Right kidney (tissue), 1 donor: ENCODE measurements at regions not wholly inside any gene's neighbourhood (a gene's known extent, or its start where the extent isn't known, plus 50 kb on each side); places are given as distances from the start of the nearest gene placed in this dataset.

Experiments used
- DNase-seq: peaks from one replicate; pipeline ENCODE4 v3.0.0-alpha.2; 2016

- no peak for DNase-seq
These were observed 772.0 kb downstream of the TNS3 start for GRCh38 chr7:46809886-46810285.

- no peak for DNase-seq
These were observed 775.1 kb downstream of the TNS3 start for GRCh38 chr7:46806856-46807255.

DNA sequence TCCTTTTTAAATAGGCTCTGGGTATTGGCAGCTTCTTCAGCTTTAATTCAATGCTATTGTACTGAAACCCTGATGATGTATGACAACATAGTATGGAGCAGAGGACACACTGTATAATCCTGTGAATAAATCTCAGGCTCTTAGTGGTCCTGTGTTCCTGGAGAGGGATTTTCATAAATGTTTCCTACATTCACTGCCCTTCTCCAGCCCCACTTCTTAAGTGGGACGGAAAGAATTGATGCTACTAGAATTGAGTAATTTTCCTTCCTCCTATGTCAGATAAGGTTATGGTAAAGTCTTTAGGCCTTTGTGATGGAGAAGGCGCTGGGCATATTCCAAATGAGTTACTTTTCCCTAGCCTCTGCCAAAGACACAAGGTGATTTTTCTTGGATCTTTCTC, 779.4 kb downstream of the TNS3 start:
- no peak for DNase-seq

DNA sequence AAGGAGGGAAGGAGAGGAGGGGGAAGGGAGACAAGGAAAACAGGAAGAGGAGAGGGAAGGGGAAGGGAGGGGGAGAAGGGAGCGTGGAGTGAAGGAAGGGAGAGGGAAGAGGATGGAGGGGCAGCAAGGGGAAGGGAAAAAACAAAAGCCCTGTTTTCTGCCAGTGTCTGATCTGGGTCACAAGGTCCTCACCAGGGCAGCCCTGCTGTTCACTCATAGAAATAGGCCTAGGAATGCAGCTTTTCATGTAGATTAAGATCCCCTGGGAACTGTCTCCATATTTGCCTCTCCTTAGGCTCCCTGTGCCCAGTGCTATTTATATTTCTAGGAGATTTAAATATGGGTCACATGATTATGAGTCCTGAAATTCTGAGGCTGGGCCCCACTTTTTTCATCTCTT, 790.7 kb downstream of the TNS3 start:
- no peak for DNase-seq

- DNase-seq, result no peak
These were observed 794.9 kb downstream of the TNS3 start for GRCh38 chr7:46786995-46787394.

DNA sequence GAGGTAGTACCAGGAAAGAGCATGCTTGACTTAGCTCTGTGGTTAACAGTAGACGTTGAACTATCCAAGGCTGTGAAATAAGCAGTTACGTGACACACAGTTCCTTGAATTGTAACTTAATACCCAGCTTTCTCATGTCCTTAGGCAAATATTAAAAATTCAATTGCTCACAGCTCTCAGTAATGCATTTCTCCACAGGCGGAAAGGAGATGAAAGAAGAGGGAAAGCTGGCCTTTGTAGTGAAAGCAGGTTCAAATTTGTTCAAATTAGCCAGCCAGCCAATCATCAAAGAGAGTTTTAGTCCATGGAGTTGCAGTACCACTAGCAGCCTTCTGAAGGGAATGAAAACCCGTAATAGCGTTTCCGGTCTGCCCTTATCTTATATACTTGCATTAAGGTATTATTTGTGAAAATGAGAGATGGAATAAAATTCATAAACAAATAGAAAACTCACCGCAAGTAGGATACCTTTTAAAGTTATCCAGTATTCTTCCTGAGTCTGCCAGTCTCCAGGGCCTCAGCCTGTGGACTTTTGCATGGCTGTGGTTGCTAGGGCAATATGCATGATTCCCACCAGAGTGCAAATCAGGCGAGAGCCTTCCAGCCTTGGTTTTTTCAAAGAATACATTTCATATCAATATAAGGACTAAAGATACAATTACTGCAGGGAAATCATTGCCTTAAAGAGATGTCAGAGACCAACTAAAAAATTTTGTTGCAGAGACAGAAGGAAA, 795.5 kb downstream of the TNS3 start:
- no peak for DNase-seq

GRCh38 chr7:46784732-46785131, 797.2 kb downstream of the TNS3 start:
- DNase-seq, result no peak

- no peak for DNase-seq
These were observed 799.9 kb downstream of the TNS3 start for GRCh38 chr7:46781901-46782439.

GRCh38 chr7:46776790-46777189, 805.1 kb downstream of the TNS3 start:
- DNase-seq, result no peak

GRCh38 chr7:46775776-46776175, 806.1 kb downstream of the TNS3 start:
- no peak for DNase-seq

GRCh38 chr7:46775020-46775419, 806.9 kb downstream of the TNS3 start:
- DNase-seq, result no peak

- no peak for DNase-seq
These were observed 807.4 kb downstream of the TNS3 start for GRCh38 chr7:46774515-46774914.

DNA sequence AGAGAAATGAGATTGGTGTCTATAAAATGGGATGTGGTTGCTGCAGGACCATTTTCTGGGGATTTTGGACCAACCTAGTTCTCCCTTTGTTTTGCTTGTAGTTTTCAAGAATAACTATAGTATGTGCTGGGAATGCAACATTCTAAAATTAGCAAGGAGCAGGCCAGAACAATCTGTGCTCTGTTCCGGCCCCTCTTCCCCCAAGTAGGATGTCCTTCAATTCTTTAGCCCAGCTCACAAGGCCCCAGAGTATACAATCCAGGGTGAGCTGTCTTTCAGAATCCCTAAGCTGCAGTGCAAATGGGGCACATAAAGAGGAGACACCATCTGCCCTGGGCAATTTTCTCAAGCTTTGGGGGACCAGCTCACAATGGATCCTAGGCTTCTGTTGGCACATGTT, 809.1 kb downstream of the TNS3 start:
- DNase-seq, result no peak

GRCh38 chr7:46767071-46767470, 814.8 kb downstream of the TNS3 start:
- no peak for DNase-seq

GRCh38 chr7:46764100-46764936, 817.6 kb downstream of the TNS3 start:
- no peak for DNase-seq

GRCh38 chr7:46763344-46763743, 818.6 kb downstream of the TNS3 start:
- DNase-seq, result no peak

- DNase-seq, result no peak
These were observed 822.0 kb downstream of the TNS3 start for GRCh38 chr7:46759711-46760480.

GRCh38 chr7:46756996-46757395, 824.9 kb downstream of the TNS3 start:
- no peak for DNase-seq

GRCh38 chr7:46756256-46756655, 825.7 kb downstream of the TNS3 start:
- DNase-seq, result no peak

GRCh38 chr7:46755120-46756034, 826.5 kb downstream of the TNS3 start:
- DNase-seq, result no peak

DNA sequence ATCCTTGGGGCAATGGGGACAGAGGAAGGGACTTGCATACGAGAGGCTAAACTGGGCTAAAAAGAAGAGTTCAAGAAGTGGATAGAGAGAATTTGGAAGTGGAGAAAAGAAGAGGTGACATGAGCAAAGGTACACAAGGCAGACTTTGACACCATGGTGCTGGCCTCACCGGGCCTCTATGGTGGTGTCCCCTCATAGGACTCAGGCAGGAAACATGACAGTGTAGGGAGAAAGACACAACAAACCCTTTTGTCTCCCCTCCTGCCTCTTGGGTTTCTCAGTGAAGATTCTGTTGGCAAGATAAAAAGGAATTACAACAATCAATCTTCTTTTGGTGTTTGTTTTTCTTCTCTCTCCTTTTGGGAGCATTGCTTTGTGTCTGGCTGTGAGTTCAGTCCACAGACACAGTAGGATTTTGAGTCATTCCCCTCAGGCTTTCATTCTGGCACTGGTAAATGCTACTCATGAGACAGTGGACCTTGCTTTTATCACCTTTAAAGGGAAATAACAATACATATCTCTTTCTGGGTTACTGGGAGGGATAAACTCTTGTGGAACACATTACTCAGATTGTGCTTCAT, 827.7 kb downstream of the TNS3 start:
- no peak for DNase-seq
